HEK293 (cell line): ENCODE measurements at regions not wholly inside any gene's neighbourhood (a gene's known extent, or its start where the extent isn't known, plus 50 kb on each side); places are given as distances from the start of the nearest gene placed in this dataset.
A peak's percentile ranks its signal among the peaks of the same experiment; 100 is the strongest.

ENCODE experiments used
- CTCF ChIA-PET: fragments of 350-600 bp; formaldehyde crosslinking; extraction: SDS; loops from one replicate; lab custom pipeline; 2021; ENCODE audit warnings: antibody characterized with exemption; lab: Yijun Ruan, JAX
- POLR2A ChIA-PET: fragments of 300-600 bp; formaldehyde crosslinking; extraction: SDS; loops from one replicate; lab custom pipeline; 2020; ENCODE audit warnings: antibody characterized with exemption, inconsistent platforms; lab: Yijun Ruan, JAX
- H3K27ac ChIP-seq: fragments of 200-500 bp; sonication (Bioruptor generic); 2 replicates; pipeline ENCODE4 v1.5.1; 2014; ENCODE audit warnings: low read depth, low read length, control low read depth, inconsistent platforms; ENCODE audit errors: extremely low read depth
- H3K36me3 ChIP-seq, 2 experiments: fragments of 200-500 bp in 1 of 2; sonication (Bioruptor generic) in 1 of 2; 1 replicate in 1 of 2; 2 replicates in 1 of 2; pipeline ENCODE4 v1.5.1; 2014 to 2017; ENCODE audit warnings: inconsistent platforms in 2 of 2, low read length in 2 of 2; ENCODE audit not compliant: control insufficient read depth in 2 of 2, insufficient read depth in 1 of 2
- H3K4me1 ChIP-seq: fragments of 200-500 bp; sonication (Bioruptor generic); 2 replicates; pipeline ENCODE4 v1.5.1; 2014; ENCODE audit warnings: mild to moderate bottlenecking, low read length, inconsistent platforms; ENCODE audit not compliant: control insufficient read depth, insufficient read depth
- H3K4me3 ChIP-seq: 2 replicates; pipeline ENCODE4 v1.5.1; 2011; ENCODE audit warnings: low read depth, mild to moderate bottlenecking, control low read depth, low read length, moderate library complexity
- H3K9me3 ChIP-seq: fragments of 200-500 bp; sonication (Bioruptor generic); 2 replicates; pipeline ENCODE4 v1.5.1; 2014; ENCODE audit warnings: low read depth, low read length, inconsistent platforms; ENCODE audit not compliant: control insufficient read depth, insufficient read depth
- GFI1B ChIP-seq: fragments of 450-650 bp; formaldehyde crosslinking; IDR thresholded peaks from 2 replicates; pipeline ENCODE4 v1.5.1; 2016; ENCODE audit warnings: missing biosample characterization, missing genetic modification characterization
- GLIS1 ChIP-seq: fragments of 450-650 bp; formaldehyde crosslinking; IDR thresholded peaks from 2 replicates; pipeline ENCODE4 v1.5.1; 2016; ENCODE audit warnings: missing biosample characterization, missing genetic modification characterization
- GLIS2 ChIP-seq: fragments of 450-650 bp; formaldehyde crosslinking; IDR thresholded peaks from 2 replicates; pipeline ENCODE4 v1.5.1; 2016; ENCODE audit warnings: missing biosample characterization, missing genetic modification characterization
- KLF16 ChIP-seq: fragments of 450-650 bp; formaldehyde crosslinking; IDR thresholded peaks from 2 replicates; pipeline ENCODE4 v1.5.1; 2017; ENCODE audit warnings: missing biosample characterization, missing genetic modification characterization
- MEIS1 ChIP-seq: sonication (generic); formaldehyde crosslinking; IDR thresholded peaks from 2 replicates; pipeline ENCODE4 v1.8.1; 2022; ENCODE audit warnings: missing genetic modification reagents, mild to moderate bottlenecking, borderline replicate concordance
- WT1 ChIP-seq: fragments of 450-650 bp; formaldehyde crosslinking; IDR thresholded peaks from 2 replicates; pipeline ENCODE4 v1.5.1; 2016; ENCODE audit warnings: missing biosample characterization, missing genetic modification characterization
- ZEB2 ChIP-seq: fragments of 450-650 bp; formaldehyde crosslinking; IDR thresholded peaks from 2 replicates; pipeline ENCODE4 v1.5.1; 2016; ENCODE audit warnings: missing biosample characterization, missing genetic modification characterization
- ZFHX2 ChIP-seq: fragments of 450-650 bp; formaldehyde crosslinking; conservative IDR thresholded peaks from 2 replicates; pipeline ENCODE4 v1.5.1; 2016; ENCODE audit warnings: missing biosample characterization, missing genetic modification characterization
- ZFP69B ChIP-seq: fragments of 450-650 bp; formaldehyde crosslinking; IDR thresholded peaks from 2 replicates; pipeline ENCODE4 v1.5.1; 2016; ENCODE audit warnings: missing biosample characterization, missing genetic modification characterization
- ZNF121 ChIP-seq: fragments of 450-650 bp; formaldehyde crosslinking; IDR thresholded peaks from 2 replicates; pipeline ENCODE4 v1.5.1; 2016; ENCODE audit warnings: missing biosample characterization, missing genetic modification characterization
- ZNF169 ChIP-seq: fragments of 450-650 bp; formaldehyde crosslinking; IDR thresholded peaks from 2 replicates; pipeline ENCODE4 v1.5.1; 2016; ENCODE audit warnings: missing biosample characterization, missing genetic modification characterization
- ZNF175 ChIP-seq: fragments of 450-650 bp; formaldehyde crosslinking; IDR thresholded peaks from 2 replicates; pipeline ENCODE4 v1.5.1; 2016; ENCODE audit warnings: missing biosample characterization, missing genetic modification characterization
- ZNF221 ChIP-seq: fragments of 450-650 bp; formaldehyde crosslinking; IDR thresholded peaks from 2 replicates; pipeline ENCODE4 v1.5.1; 2017; ENCODE audit warnings: missing biosample characterization, missing genetic modification characterization, borderline replicate concordance
- ZNF223 ChIP-seq: fragments of 450-650 bp; formaldehyde crosslinking; IDR thresholded peaks from 2 replicates; pipeline ENCODE4 v1.5.1; 2016; ENCODE audit warnings: missing biosample characterization, missing genetic modification characterization
- ZNF24 ChIP-seq: fragments of 450-650 bp; formaldehyde crosslinking; IDR thresholded peaks from 2 replicates; pipeline ENCODE4 v1.5.1; 2016; ENCODE audit warnings: missing biosample characterization, missing genetic modification characterization
- ZNF292 ChIP-seq: fragments of 450-650 bp; formaldehyde crosslinking; IDR thresholded peaks from 2 replicates; pipeline ENCODE4 v1.5.1; 2016; ENCODE audit warnings: low read depth, missing biosample characterization, missing genetic modification characterization, borderline replicate concordance
- ZNF433 ChIP-seq: fragments of 450-650 bp; formaldehyde crosslinking; IDR thresholded peaks from 2 replicates; pipeline ENCODE4 v1.5.1; 2016; ENCODE audit warnings: missing biosample characterization, missing genetic modification characterization, low read depth
- ZNF510 ChIP-seq: fragments of 450-650 bp; formaldehyde crosslinking; IDR thresholded peaks from 2 replicates; pipeline ENCODE4 v1.5.1; 2018; ENCODE audit warnings: mild to moderate bottlenecking, missing genetic modification characterization, missing biosample characterization; ENCODE audit not compliant: insufficient replicate concordance
- ZNF596 ChIP-seq: fragments of 450-650 bp; IDR thresholded peaks from 2 replicates; pipeline ENCODE4 v1.5.0; 2018; ENCODE audit warnings: missing biosample characterization, mild to moderate bottlenecking, missing genetic modification characterization, moderate library complexity
- ZNF830 ChIP-seq: fragments of 450-650 bp; IDR thresholded peaks from 2 replicates; pipeline ENCODE4 v1.5.0; 2018; ENCODE audit warnings: missing biosample characterization, missing genetic modification characterization, low read depth, mild to moderate bottlenecking, moderate library complexity
- ZSCAN23 ChIP-seq: fragments of 450-650 bp; formaldehyde crosslinking; IDR thresholded peaks from 2 replicates; pipeline ENCODE4 v1.5.1; 2016; ENCODE audit warnings: missing biosample characterization, missing genetic modification characterization
- ZSCAN30 ChIP-seq: fragments of 450-650 bp; IDR thresholded peaks from 2 replicates; pipeline ENCODE4 v1.5.1; 2018; ENCODE audit warnings: missing biosample characterization, mild to moderate bottlenecking, missing genetic modification characterization, moderate library complexity
- TF ChIP-seq, protein P1 (sequence below): fragments of 450-650 bp; formaldehyde crosslinking; IDR thresholded peaks from 2 replicates; pipeline ENCODE4 v1.5.1; 2016; ENCODE audit warnings: missing biosample characterization, missing genetic modification characterization
- TF ChIP-seq, protein P2 (sequence below): fragments of 450-650 bp; formaldehyde crosslinking; IDR thresholded peaks from 2 replicates; pipeline ENCODE4 v1.5.1; 2016; ENCODE audit warnings: missing biosample characterization, missing genetic modification characterization
- TF ChIP-seq, protein P3 (sequence below): sonication (generic); formaldehyde crosslinking; IDR thresholded peaks from 2 replicates; pipeline ENCODE4 v1.8.1; 2022; ENCODE audit warnings: mild to moderate bottlenecking, moderate library complexity, missing genetic modification reagents
- TF ChIP-seq, protein P4 (sequence below): fragments of 450-650 bp; formaldehyde crosslinking; IDR thresholded peaks from 2 replicates; pipeline ENCODE4 v1.5.1; 2016; ENCODE audit warnings: missing biosample characterization, missing genetic modification characterization

DNA sequence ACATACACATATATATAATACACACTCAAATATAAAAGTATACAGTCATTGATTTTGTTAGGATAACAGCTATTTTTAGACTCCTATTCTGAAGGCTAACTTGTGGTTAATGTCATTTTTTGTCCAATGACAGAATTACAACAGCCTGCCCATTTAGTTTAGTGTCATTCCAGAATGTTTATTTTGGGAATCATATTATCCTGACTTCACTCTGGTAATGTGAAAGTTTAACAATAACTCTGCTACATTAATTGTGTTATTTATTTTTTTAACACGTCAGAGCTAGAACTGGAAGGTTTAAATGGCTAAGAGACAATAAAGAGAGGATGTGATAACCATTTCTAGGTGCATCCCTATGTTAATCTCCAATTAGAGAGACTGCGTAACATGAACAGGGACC lies 648.1 kb downstream of the USP25 start:
- no peak overlapping the region for H3K4me3 ChIP-seq
- TF ChIP-seq WT1 (tag by site-specific recombination) (peak; percentile 70), ZNF121 (tag by site-specific recombination) (no peak)
- TF ChIP-seq, all 188 proteins: peak for 1
- Histone ChIP-seq H3K9me3 (no peaks in the 10 kb centered on the region), H3K27ac (no peak overlapping the region), H3K4me1 (peaks cover 8% of the 10 kb centered on the region; the same call in 1 of the 2 replicates), H3K36me3 (no peaks in the 10 kb centered on the region)
- CTCF ChIA-PET, result no interaction called here
- POLR2A ChIA-PET, result no interaction called here

DNA sequence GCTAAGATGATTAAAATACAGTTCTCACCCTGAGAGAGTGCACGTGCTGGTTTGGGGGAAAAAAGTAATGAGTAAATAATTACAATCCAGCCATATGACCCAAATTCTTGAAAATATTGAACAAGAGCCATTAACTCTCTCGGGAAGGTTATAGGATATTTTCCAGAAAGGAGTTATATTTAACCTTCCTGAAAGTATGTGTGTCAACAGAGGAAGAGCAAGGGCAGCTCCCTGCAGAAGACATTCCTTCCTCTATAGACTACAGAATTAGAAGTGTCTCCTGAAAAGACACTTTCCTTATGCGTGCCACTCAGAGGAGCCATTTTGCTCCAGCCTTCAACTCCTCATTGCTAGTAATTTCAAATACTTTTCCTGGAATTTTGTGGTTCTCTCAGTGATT lies 648.7 kb downstream of the USP25 start:
- no peaks in the 10 kb centered on the region for H3K9me3 ChIP-seq
- H3K4me1 ChIP-seq, result peaks cover 8% of the 10 kb centered on the region; the same call in 1 of the 2 replicates
- H3K27ac ChIP-seq, result no peak overlapping the region
- POLR2A ChIA-PET, result no interaction called here
- no peak overlapping the region for H3K4me3 ChIP-seq
- TF ChIP-seq GLIS2 (no peak), ZNF121 (tag by site-specific recombination) (no peak), MEIS1 (CRISPR knock-in tag) (no peak), GLIS1 (no peak), ZSCAN23 (no peak), ZEB2 (tag by site-specific recombination) (no peak), ZNF175 (tag by site-specific recombination) (no peak), ZNF433 (tag by site-specific recombination) (no peak), KLF16 (tag by site-specific recombination) (no peak), ZNF169 (tag by site-specific recombination) (no peak), ZNF830 (no peak)
- TF ChIP-seq, protein P1, sequence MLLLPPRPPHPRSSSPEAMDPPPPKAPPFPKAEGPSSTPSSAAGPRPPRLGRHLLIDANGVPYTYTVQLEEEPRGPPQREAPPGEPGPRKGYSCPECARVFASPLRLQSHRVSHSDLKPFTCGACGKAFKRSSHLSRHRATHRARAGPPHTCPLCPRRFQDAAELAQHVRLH (tag by site-specific recombination), result no peak
- TF ChIP-seq, protein P2, sequence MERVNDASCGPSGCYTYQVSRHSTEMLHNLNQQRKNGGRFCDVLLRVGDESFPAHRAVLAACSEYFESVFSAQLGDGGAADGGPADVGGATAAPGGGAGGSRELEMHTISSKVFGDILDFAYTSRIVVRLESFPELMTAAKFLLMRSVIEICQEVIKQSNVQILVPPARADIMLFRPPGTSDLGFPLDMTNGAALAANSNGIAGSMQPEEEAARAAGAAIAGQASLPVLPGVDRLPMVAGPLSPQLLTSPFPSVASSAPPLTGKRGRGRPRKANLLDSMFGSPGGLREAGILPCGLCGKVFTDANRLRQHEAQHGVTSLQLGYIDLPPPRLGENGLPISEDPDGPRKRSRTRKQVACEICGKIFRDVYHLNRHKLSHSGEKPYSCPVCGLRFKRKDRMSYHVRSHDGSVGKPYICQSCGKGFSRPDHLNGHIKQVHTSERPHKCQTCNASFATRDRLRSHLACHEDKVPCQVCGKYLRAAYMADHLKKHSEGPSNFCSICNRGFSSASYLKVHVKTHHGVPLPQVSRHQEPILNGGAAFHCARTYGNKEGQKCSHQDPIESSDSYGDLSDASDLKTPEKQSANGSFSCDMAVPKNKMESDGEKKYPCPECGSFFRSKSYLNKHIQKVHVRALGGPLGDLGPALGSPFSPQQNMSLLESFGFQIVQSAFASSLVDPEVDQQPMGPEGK (tag by site-specific recombination), result no peak
- CTCF ChIA-PET, result interaction anchor here (0.8 kb wide), 1 partner anchor 231 kb away, joined by 3 read pairs; no protein-coding TSS in a partner anchor
- H3K36me3 ChIP-seq, result no peaks in the 10 kb centered on the region

DNA sequence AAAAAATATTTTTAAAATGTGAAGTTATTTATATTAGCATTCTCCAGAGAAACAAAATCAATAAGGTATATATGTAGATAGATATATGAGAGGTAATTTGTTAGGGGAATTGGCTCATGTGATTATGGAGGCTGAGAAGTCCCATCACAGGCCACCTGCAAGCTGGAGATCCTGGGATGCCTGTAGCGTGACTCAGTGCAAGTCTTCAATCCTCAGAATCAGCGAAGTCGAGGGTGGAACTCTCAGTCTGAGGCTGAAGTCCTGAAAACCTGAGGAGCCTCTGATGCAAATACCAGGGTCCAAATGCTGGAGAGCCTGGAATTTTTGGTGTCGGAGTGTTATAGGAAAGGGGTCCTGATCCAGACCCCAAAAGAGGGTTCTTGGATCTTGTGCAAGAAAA lies 658.5 kb downstream of the USP25 start:
- no peak overlapping the region for H3K27ac ChIP-seq
- CTCF ChIA-PET, result interaction anchor here (0.6 kb wide), 1 partner anchor 437 kb away, joined by 3 read pairs; no protein-coding TSS in a partner anchor
- no peaks in the 10 kb centered on the region for H3K36me3 ChIP-seq
- POLR2A ChIA-PET, result interaction anchor here (0.6 kb wide), 1 partner anchor 1136 kb away, joined by 6 read pairs; no protein-coding TSS in a partner anchor
- H3K4me1 ChIP-seq, result no peaks in the 10 kb centered on the region
- no peak overlapping the region for H3K4me3 ChIP-seq
- H3K9me3 ChIP-seq, result no peaks in the 10 kb centered on the region
- no peak for TF ChIP-seq ZNF596
- TF ChIP-seq, protein P3, sequence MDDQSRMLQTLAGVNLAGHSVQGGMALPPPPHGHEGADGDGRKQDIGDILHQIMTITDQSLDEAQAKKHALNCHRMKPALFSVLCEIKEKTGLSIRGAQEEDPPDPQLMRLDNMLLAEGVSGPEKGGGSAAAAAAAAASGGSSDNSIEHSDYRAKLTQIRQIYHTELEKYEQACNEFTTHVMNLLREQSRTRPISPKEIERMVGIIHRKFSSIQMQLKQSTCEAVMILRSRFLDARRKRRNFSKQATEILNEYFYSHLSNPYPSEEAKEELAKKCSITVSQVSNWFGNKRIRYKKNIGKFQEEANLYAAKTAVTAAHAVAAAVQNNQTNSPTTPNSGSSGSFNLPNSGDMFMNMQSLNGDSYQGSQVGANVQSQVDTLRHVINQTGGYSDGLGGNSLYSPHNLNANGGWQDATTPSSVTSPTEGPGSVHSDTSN (CRISPR knock-in tag), result no peak
- TF ChIP-seq GFI1B (tag by site-specific recombination), result no peak
- TF ChIP-seq ZFP69B (tag by site-specific recombination), result no peak
- TF ChIP-seq ZNF24 (tag by site-specific recombination), result no peak
- TF ChIP-seq, protein P4, sequence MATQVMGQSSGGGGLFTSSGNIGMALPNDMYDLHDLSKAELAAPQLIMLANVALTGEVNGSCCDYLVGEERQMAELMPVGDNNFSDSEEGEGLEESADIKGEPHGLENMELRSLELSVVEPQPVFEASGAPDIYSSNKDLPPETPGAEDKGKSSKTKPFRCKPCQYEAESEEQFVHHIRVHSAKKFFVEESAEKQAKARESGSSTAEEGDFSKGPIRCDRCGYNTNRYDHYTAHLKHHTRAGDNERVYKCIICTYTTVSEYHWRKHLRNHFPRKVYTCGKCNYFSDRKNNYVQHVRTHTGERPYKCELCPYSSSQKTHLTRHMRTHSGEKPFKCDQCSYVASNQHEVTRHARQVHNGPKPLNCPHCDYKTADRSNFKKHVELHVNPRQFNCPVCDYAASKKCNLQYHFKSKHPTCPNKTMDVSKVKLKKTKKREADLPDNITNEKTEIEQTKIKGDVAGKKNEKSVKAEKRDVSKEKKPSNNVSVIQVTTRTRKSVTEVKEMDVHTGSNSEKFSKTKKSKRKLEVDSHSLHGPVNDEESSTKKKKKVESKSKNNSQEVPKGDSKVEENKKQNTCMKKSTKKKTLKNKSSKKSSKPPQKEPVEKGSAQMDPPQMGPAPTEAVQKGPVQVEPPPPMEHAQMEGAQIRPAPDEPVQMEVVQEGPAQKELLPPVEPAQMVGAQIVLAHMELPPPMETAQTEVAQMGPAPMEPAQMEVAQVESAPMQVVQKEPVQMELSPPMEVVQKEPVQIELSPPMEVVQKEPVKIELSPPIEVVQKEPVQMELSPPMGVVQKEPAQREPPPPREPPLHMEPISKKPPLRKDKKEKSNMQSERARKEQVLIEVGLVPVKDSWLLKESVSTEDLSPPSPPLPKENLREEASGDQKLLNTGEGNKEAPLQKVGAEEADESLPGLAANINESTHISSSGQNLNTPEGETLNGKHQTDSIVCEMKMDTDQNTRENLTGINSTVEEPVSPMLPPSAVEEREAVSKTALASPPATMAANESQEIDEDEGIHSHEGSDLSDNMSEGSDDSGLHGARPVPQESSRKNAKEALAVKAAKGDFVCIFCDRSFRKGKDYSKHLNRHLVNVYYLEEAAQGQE (tag by site-specific recombination), result no peak
- no peak for TF ChIP-seq ZSCAN30
- TF ChIP-seq ZFHX2 (tag by site-specific recombination), result no peak
- no peak for TF ChIP-seq ZNF510
- TF ChIP-seq ZNF221 (tag by site-specific recombination), result no peak
- TF ChIP-seq ZNF433 (tag by site-specific recombination), result no peak
- TF ChIP-seq ZNF292 (tag by site-specific recombination), result no peak
- TF ChIP-seq ZNF223 (tag by site-specific recombination), result no peak
